DND-41 (cell line): ENCODE measurements at regions not wholly inside any gene's neighbourhood (a gene's known extent, or its start where the extent isn't known, plus 50 kb on each side); places are given as distances from the start of the nearest gene placed in this dataset.

Experiments
- ATAC-seq: fragments of 200-7000 bp; cut with Tn5 transposase; 3 replicates; pipeline ENCODE4 v1.9.1; 2021; ENCODE audit warnings: low read depth; ENCODE audit not compliant: insufficient read depth
- DNase-seq: peaks from one replicate; pipeline ENCODE4 v3.0.0-alpha.2; 2020
- H2AFZ ChIP-seq: 2 replicates; pipeline ENCODE4 v1.6.0; 2012; ENCODE audit warnings: low read depth, low read length
- H3K27ac ChIP-seq: 2 replicates; pipeline ENCODE4 v1.5.1; 2012; ENCODE audit warnings: low read length, inconsistent platforms
- H3K27me3 ChIP-seq: fragments of 200-600 bp; sonication (generic); 2 replicates; pipeline ENCODE4 v1.6.0; 2012; ENCODE audit warnings: low read length, mild to moderate bottlenecking, inconsistent platforms; ENCODE audit not compliant: insufficient read depth, poor library complexity
- H3K36me3 ChIP-seq: 2 replicates; pipeline ENCODE4 v1.5.1; 2012; ENCODE audit warnings: low read length, inconsistent platforms; ENCODE audit not compliant: insufficient read depth
- H3K4me1 ChIP-seq: 2 replicates; pipeline ENCODE4 v1.5.1; 2012; ENCODE audit warnings: mild to moderate bottlenecking, low read length; ENCODE audit not compliant: insufficient read depth
- H3K4me2 ChIP-seq: 2 replicates; pipeline ENCODE4 v1.6.0; 2012; ENCODE audit warnings: mild to moderate bottlenecking, moderate library complexity, low read length, inconsistent platforms; ENCODE audit not compliant: insufficient read depth
- H3K4me3 ChIP-seq, 2 experiments: fragments of 200-600 bp in 1 of 2; shearing (Covaris generic) in 1 of 2; 2 replicates each; pipeline ENCODE4 v1.5.1; 2012 to 2016; ENCODE audit warnings: inconsistent platforms in 2 of 2, low read length in 2 of 2, mild to moderate bottlenecking in 2 of 2, low read depth in 1 of 2, moderate library complexity in 1 of 2
- H3K79me2 ChIP-seq: 2 replicates; pipeline ENCODE4 v1.6.0; 2012; ENCODE audit warnings: low read length, inconsistent platforms; ENCODE audit not compliant: insufficient read depth
- H3K9ac ChIP-seq: 2 replicates; pipeline ENCODE4 v1.6.0; 2012; ENCODE audit warnings: low read depth, mild to moderate bottlenecking, inconsistent platforms, low read length, moderate library complexity
- H3K9me3 ChIP-seq: 2 replicates; pipeline ENCODE4 v1.5.1; 2012; ENCODE audit warnings: low read length, moderate library complexity, mild to moderate bottlenecking, inconsistent platforms; ENCODE audit not compliant: insufficient read depth, severe bottlenecking
- H4K20me1 ChIP-seq: 2 replicates; pipeline ENCODE4 v1.6.0; 2012; ENCODE audit warnings: low read length; ENCODE audit not compliant: insufficient read depth
- CTCF ChIP-seq: IDR thresholded peaks from 2 replicates; pipeline ENCODE4 v1.5.1; 2012; ENCODE audit warnings: borderline replicate concordance, low read length, moderate library complexity, mild to moderate bottlenecking; ENCODE audit not compliant: poor library complexity, severe bottlenecking; ENCODE audit errors: extremely low read depth
- EZH2 ChIP-seq: IDR thresholded peaks from 3 replicates; pipeline ENCODE4 v1.6.1; 2012; ENCODE audit warnings: borderline replicate concordance, low read depth, mild to moderate bottlenecking, moderate library complexity, low read length, inconsistent platforms; ENCODE audit not compliant: severe bottlenecking

DNA sequence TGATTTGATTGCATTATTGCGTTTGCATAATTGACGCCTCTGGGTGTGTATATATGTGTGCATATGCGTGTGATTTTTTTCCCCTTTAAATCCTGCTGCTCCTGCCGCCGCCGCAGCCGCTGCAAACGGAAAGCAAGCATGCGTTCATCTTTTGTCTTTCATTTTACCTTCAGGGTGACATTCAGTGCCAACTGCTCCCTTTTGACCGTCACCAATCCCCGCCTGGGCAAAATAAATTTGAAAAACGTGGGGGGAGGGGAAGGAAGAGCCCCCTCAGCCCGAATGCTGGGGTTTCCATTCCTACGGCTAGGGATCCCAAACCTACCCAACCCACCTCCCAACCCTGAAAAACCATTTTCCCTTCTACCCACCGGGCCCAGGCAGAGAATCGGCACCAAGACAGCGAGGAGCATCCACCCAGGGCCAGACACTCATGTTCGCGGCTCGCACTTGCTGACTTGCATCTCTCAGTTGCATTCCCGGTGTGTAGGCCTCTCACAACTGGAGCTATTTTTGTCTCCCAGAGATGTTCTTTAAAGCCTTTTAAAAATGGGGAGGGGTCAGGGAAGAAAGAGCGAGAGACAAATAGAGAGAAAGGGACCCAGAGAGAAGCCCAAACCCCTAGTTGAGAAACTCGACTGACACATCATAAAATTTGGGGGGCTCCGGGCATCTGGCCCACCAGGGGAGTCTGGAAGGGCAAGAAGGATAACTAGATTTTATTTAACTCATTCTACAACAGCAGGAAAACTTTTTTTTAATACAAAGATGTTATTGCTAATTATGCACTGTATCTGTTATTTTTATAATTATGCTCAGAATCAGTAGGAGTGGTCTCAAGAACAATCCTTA is 367.1 kb upstream of the ESRRG start:
- Histone ChIP-seq H3K27ac (no peak overlapping the region), H3K9ac (no peak overlapping the region), H3K36me3 (no peaks in the 10 kb centered on the region), H2AFZ (no peak overlapping the region), H3K4me1 (no peaks in the 10 kb centered on the region), H3K4me3 (no peak overlapping the region), H4K20me1 (no peaks in the 10 kb centered on the region), H3K9me3 (no peaks in the 10 kb centered on the region), H3K27me3 (no peaks in the 10 kb centered on the region), H3K4me2 (no peak overlapping the region), H3K79me2 (no peaks in the 10 kb centered on the region)
- no peak for DNase-seq
- no peak for ATAC-seq
- no peak for TF ChIP-seq CTCF

- no peaks in the 10 kb centered on the region for H3K4me1 ChIP-seq
- no peaks in the 10 kb centered on the region for H3K27me3 ChIP-seq
- H3K79me2 ChIP-seq, result no peaks in the 10 kb centered on the region
- ATAC-seq, result no peak
- no peak overlapping the region for H3K9ac ChIP-seq
- no peaks in the 10 kb centered on the region for H3K9me3 ChIP-seq
- H2AFZ ChIP-seq, result no peak overlapping the region
- H3K27ac ChIP-seq, result no peak overlapping the region
- no peak overlapping the region for H3K4me2 ChIP-seq
- H3K4me3 ChIP-seq, result no peak overlapping the region
- no peak for TF ChIP-seq CTCF
- TF ChIP-seq EZH2, result no peak
- DNase-seq, result no peak
- no peaks in the 10 kb centered on the region for H4K20me1 ChIP-seq
- H3K36me3 ChIP-seq, result no peaks in the 10 kb centered on the region
These were observed 366.3 kb upstream of the ESRRG start for GRCh38 chr1:217089361-217090014.

DNA sequence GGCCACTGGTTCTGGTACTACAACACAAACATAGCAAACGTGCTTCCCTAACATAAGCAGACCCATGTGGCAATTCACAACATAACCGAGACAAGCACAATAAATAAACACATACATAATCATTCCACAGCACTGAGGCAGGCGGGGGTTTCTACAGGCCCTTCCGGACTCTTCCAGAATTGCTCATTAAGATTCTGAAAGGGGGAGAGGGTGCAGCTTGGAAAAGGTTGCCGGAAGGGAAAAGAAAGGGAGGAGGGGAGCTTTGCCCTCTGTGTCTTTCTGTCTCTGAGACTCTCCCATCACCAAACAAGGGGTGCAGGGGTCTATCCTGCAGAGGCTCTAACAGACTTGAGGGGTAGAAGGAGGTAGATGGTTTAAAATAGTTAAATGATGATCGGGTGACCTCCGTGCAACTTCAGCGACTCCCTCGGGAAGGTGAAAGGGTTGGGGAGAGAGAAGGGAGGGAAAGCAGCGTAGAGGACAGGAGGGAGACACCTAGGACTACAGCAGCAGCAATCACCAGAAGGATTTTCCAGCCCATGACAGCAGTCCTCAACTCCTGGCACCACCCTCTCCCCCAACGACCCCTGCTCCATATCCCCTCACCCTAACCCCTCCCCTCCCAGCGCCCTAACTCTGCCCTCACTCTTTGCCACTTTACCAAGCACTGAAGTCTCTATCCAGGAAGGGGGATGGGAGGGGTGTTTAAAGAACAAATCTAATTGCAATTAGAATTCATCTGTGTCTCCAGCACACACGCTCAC is 365.5 kb upstream of the ESRRG start:
- H3K27me3 ChIP-seq, result no peaks in the 10 kb centered on the region
- no peak overlapping the region for H3K9ac ChIP-seq
- H3K9me3 ChIP-seq, result no peaks in the 10 kb centered on the region
- no peak overlapping the region for H3K4me3 ChIP-seq
- no peaks in the 10 kb centered on the region for H3K4me1 ChIP-seq
- DNase-seq, result no peak
- H3K79me2 ChIP-seq, result no peaks in the 10 kb centered on the region
- no peak overlapping the region for H3K4me2 ChIP-seq
- H3K36me3 ChIP-seq, result no peaks in the 10 kb centered on the region
- H3K27ac ChIP-seq, result no peak overlapping the region
- ATAC-seq, result no peak
- TF ChIP-seq EZH2, result no peak
- H2AFZ ChIP-seq, result no peak overlapping the region
- H4K20me1 ChIP-seq, result no peaks in the 10 kb centered on the region

DNA sequence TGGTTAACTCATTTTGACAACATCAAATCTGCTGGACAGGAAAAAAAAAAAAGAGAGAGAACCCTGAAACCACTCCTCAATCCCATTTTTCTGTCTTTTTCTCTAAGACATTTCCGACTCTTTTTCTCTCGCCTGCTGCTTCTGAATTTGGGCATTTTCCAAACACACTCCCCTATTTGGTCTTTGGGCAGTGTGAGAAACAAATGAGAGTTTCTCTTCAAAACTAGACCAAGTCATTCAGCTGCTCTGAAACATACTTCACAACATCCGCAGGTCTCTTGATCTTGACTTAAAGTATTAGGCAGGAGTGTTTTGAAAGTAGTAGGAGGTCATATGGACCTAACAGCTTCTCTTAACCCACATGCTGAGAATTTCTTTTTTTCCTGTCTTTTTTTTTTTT is 364.8 kb upstream of the ESRRG start:
- Histone ChIP-seq H4K20me1 (no peaks in the 10 kb centered on the region), H3K79me2 (no peaks in the 10 kb centered on the region), H3K9ac (no peak overlapping the region), H3K36me3 (no peaks in the 10 kb centered on the region), H2AFZ (no peak overlapping the region), H3K4me1 (no peaks in the 10 kb centered on the region), H3K4me3 (no peak overlapping the region), H3K27ac (no peak overlapping the region), H3K4me2 (no peak overlapping the region), H3K9me3 (no peaks in the 10 kb centered on the region), H3K27me3 (no peaks in the 10 kb centered on the region)
- no peak for ATAC-seq
- TF ChIP-seq EZH2, result no peak
- no peak for TF ChIP-seq CTCF
- no peak for DNase-seq
